Motor neuron (in vitro differentiated cells): ENCODE measurements at regions not wholly inside any gene's neighbourhood (a gene's known extent, or its start where the extent isn't known, plus 50 kb on each side); places are given as distances from the start of the nearest gene placed in this dataset.

Experiments used
- ATAC-seq, 8 experiments: fragments of 200-7000 bp; cut with Tn5 transposase; replicated peaks in 6 of 8; 2 replicates each; pipeline ENCODE4 v1.8.0; 2021; ENCODE audit warnings: mild to moderate bottlenecking in 8 of 8, moderate library complexity in 8 of 8
- H3K27ac ChIP-seq, 2 donors: fragments of 250-450 bp; sonication (Bioruptor Pico); 2 replicates each; pipeline ENCODE4 v1.9.0; 2021; ENCODE audit warnings: antibody characterized with exemption in 2 of 2, mild to moderate bottlenecking in 2 of 2, moderate library complexity in 1 of 2
- H3K4me1 ChIP-seq, 2 donors: fragments of 250-450 bp; sonication (Bioruptor Pico); replicated peaks in 1 of 2; 2 replicates each; pipeline ENCODE4 v1.6.1; 2021; ENCODE audit warnings: antibody characterized with exemption in 2 of 2, mild to moderate bottlenecking in 2 of 2, moderate library complexity in 1 of 2
- H3K4me3 ChIP-seq, 5 donors: fragments of 250-450 bp; sonication (Bioruptor Pico); 2 replicates each; pipeline ENCODE4 v1.9.0; 2021; ENCODE audit warnings: antibody characterized with exemption in 5 of 5, mild to moderate bottlenecking in 5 of 5, moderate library complexity in 4 of 5
- WGBS, 10 experiments: fragments of 450-650 bp; shearing (Covaris generic); methylation state at CpG; one replicate each; pipeline ENCODE4 v1.0.0; 2022; 5-methylcytosine and 5-hydroxymethylcytosine counted together
- in situ Hi-C, 9 experiments: fragments of 400-800 bp; cut with MboI; loops; one replicate each; pipeline ENCODE4 v1.15.0; 2021; ENCODE audit warnings: low sequenced_read_pairs in 9 of 9, low pct_unique_long_range_greater_than_20kb in 2 of 9; ENCODE audit not compliant: unreplicated experiment in 9 of 9

- Histone ChIP-seq H3K4me3 (no peak overlapping the region), H3K27ac (no peak overlapping the region), H3K4me1 (no peaks in the 10 kb centered on the region)
- ATAC-seq = peak in 1 of 8 experiments; percentile 66
- in situ Hi-C loops = no loop called here
- WGBS, 10 experiments = 0 to 95% (median 9%) methylated on average over 1 to 6 of the region's 7 CpGs; no CpG with 5 or more reads in 3 of the 10 experiments
Measured at GRCh38 chr10:128337860-128338378, 211.7 kb upstream of the MKI67 start.

DNA sequence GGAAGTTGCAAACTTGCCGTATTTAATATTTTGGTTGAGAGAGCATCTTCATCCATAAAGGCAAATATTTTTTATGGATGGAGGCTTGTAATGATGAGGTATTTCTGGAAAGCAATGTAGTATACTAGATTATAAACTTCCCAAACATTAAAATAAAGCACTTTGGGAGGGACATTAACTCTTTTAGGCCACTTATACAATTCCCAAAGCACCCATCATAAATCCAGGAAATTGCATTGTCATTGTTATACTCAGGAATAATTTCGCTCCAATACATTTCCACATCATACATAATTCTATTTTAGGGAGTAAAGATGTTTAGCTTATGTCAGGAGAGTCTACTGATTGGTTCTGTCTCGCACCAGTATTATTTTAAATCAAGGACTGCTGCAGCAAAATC, 212.7 kb upstream of the MKI67 start:
- H3K4me3 ChIP-seq = no peak overlapping the region
- H3K27ac ChIP-seq = no peak overlapping the region
- H3K4me1 ChIP-seq = no peaks in the 10 kb centered on the region
- no peak for ATAC-seq
- WGBS, 10 experiments = 0 to 92% (median 55%) methylated on average over 1 to 3 of the region's 3 CpGs; no CpG with 5 or more reads in 1 of the 10 experiments
- in situ Hi-C loops = no loop called here

GRCh38 chr10:128339753-128340152, 213.5 kb upstream of the MKI67 start:
- in situ Hi-C loops = no loop called here
- ATAC-seq = peak in 1 of 8 experiments; percentile 51
- 10 to 100% (median 77%) methylated on average over 1 to 4 of the region's 4 CpGs; no CpG with 5 or more reads in 2 of the 10 experiments for WGBS, 10 experiments
- no peak overlapping the region for H3K27ac ChIP-seq
- no peak overlapping the region for H3K4me3 ChIP-seq
- no peaks in the 10 kb centered on the region for H3K4me1 ChIP-seq

- 0 to 100% (median 85%) methylated on average over 3 to 4 of the region's 4 CpGs; no CpG with 5 or more reads in 1 of the 10 experiments for WGBS, 10 experiments
- in situ Hi-C loops = no loop called here
Measured at GRCh38 chr10:128345353-128345752, 219.1 kb upstream of the MKI67 start.

DNA sequence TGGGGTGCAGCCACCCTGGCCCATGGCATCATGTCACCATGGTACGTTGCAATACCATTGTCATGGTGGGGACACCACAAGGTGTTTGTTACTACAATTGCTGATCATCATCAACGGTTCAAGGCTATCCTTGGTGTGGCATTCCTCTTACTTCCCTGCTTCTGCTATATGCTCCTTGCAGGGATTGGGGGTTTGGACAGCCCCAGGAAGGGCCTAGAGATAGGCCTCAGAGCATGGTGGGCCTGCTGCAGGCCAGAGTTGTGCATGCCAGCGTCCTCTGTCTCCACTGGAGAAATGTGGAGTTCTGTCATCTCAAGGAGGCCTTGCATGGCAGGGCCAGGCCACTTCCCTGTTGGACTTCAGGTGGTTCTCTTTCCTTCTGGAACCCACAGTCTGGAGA, 234.6 kb upstream of the MKI67 start:
- Histone ChIP-seq H3K4me1 (peaks cover under 1 to 8% of the 10 kb centered on the region in 2 donors), H3K4me3 (no peak overlapping the region), H3K27ac (no peak overlapping the region)
- no peak for ATAC-seq
- WGBS, 10 experiments = 0 to 100% (median 55%) methylated on average over 1 to 3 of the region's 3 CpGs; no CpG with 5 or more reads in 2 of the 10 experiments
- in situ Hi-C loops = no loop called here

More at GRCh38 chr10:128345353-128345752, 219.1 kb upstream of the MKI67 start:
- peak in 3 of 8 experiments; percentile 36 to 99 (median 94) for ATAC-seq
- no peaks in the 10 kb centered on the region for H3K4me1 ChIP-seq
- no peak overlapping the region for H3K27ac ChIP-seq
- H3K4me3 ChIP-seq = no peak overlapping the region

- WGBS, 10 experiments = 10 to 86% (median 40%) methylated on average over 1 to 7 of the region's 7 CpGs; no CpG with 5 or more reads in 3 of the 10 experiments
- in situ Hi-C loops = no loop called here
- ATAC-seq = no peak
Measured at GRCh38 chr10:128361487-128361886, 235.3 kb upstream of the MKI67 start.

DNA sequence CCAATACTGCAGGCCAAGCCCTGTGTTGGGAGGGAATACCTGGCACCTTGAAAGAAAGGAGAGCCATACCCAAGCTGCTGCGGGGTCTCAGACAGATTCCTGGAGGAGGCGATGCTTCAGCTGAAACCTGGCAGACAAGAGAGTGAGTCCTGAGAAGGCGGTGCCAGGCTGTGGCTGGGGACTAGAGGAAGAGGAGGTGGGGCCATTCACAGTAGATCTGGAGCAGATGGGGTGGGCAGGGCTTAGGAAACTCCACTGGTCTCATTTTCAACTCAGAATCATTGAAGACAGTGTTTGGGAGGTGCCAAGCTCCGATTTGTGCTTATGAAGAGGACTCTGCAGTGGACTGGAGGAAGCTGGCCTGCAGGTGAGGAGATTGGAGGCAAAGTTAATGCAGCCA, 236.3 kb upstream of the MKI67 start:
- H3K4me3 ChIP-seq = no peak overlapping the region
- in situ Hi-C loops = no loop called here
- no peak overlapping the region for H3K27ac ChIP-seq
- H3K4me1 ChIP-seq = peaks cover 10 to 20% of the 10 kb centered on the region in 2 donors
- 0 to 74% (median 61%) methylated on average over 1 to 4 of the region's 4 CpGs; no CpG with 5 or more reads in 5 of the 10 experiments for WGBS, 10 experiments
- ATAC-seq = no peak

More at GRCh38 chr10:128361487-128361886, 235.3 kb upstream of the MKI67 start:
- Histone ChIP-seq H3K4me3 (no peak overlapping the region), H3K4me1 (peaks cover 3 to 15% of the 10 kb centered on the region in 2 donors), H3K27ac (no peak overlapping the region)

DNA sequence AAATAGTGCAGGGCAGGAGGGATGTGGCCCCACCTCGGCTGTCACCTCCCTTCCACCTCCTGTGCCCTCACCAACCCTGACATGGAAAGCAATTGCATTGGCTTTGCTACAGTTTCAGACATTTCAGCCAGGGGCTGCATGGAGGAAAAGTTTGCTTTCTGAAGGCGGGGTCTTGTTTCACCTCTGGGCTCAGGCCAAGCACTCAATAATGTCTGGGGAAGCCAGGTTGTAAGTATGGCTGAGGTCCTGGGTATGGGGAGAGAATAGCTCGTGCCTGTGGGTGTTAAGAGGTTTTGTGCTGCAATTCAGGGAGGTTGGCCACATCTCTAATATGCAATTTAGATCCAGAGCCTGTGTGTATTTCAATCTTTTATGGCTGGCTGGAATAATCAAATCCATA, 238.4 kb upstream of the MKI67 start:
- no peak overlapping the region for H3K27ac ChIP-seq
- no peak overlapping the region for H3K4me3 ChIP-seq
- in situ Hi-C loops = no loop called here
- peaks cover 10 to 20% of the 10 kb centered on the region in 2 donors for H3K4me1 ChIP-seq
- no peak for ATAC-seq
- 0 to 73% (median 17%) methylated on average over 1 to 2 of the region's 3 CpGs; no CpG with 5 or more reads in 4 of the 10 experiments for WGBS, 10 experiments

GRCh38 chr10:128365156-128365725, 239.0 kb upstream of the MKI67 start:
- no peak overlapping the region for H3K4me3 ChIP-seq
- peaks cover 10 to 20% of the 10 kb centered on the region in 2 donors for H3K4me1 ChIP-seq
- peak in 3 of 8 experiments; percentile 24 to 73 (median 50) for ATAC-seq
- in situ Hi-C loops = no loop called here
- WGBS, 10 experiments = 10 to 100% (median 77%) methylated on average over 1 to 15 of the region's 17 CpGs; no CpG with 5 or more reads in 1 of the 10 experiments
- H3K27ac ChIP-seq = no peak overlapping the region

DNA sequence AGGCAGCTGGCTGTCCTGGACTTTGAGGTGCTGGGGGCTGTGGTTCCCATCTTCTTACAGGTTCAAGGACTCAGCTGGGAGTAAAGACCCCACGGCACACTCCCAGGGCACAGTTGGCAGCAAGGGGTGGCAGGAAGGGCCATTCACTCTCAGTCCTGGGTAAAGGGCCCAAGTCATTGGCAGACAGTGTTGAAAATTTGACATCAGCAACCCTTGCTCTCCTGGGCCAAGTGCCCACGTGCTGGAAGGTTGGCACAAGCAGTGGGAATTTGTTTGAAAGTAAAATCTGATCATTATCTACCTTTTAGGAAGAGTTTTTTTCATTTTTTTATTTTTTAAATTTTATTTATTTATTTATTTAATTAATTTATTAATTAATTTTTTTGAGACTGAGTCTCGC, 241.6 kb upstream of the MKI67 start:
- in situ Hi-C loops = no loop called here
- Histone ChIP-seq H3K27ac (no peak overlapping the region), H3K4me1 (peaks cover 10 to 20% of the 10 kb centered on the region in 2 donors), H3K4me3 (no peak overlapping the region)
- ATAC-seq = no peak
- 5 to 88% (median 68%) methylated on average over 1 to 3 of the region's 3 CpGs for WGBS, 10 experiments

GRCh38 chr10:128369101-128369650, 243.0 kb upstream of the MKI67 start:
- ATAC-seq = no peak
- WGBS, 10 experiments = 20 to 93% (median 73%) methylated on average over 1 to 9 of the region's 12 CpGs; no CpG with 5 or more reads in 2 of the 10 experiments
- no peak overlapping the region for H3K27ac ChIP-seq
- in situ Hi-C loops = no loop called here
- no peak overlapping the region for H3K4me3 ChIP-seq
- peaks cover 10 to 20% of the 10 kb centered on the region in 2 donors for H3K4me1 ChIP-seq

DNA sequence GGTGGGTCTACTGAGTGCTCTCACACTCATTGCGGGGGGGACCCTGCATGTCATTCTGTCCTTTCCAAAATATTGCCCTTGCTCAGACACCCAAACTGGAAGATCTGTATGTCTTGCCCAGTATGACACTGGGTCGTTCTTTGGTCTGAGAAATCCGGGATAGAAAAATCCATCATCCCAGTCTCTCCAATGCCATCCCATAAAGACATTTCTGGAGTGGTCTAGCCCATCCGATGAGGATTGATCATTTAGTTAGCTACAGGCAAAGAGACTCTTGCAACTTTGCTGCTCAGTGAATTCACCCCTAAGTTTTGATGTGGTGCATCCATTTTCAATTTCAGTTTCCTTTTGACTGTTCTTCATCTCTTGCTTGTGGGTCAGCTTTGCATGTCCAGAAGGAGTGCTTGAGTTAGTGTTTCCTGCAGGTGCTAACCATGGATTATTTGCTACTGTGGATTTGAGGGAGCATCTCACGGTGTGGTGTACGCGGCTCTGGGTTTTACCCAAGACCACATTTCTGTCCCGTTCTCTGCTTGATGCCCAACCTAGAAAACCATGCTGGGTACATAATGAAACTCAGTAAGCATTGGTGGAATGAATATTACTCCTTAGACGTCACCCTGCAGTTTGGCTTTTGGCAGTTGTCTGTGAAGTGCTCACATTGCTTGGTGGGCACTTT, 247.0 kb upstream of the MKI67 start:
- Histone ChIP-seq H3K27ac (no peak overlapping the region), H3K4me3 (no peak overlapping the region), H3K4me1 (no peaks in the 10 kb centered on the region)
- 0 to 95% (median 61%) methylated on average over 1 to 6 of the region's 9 CpGs; no CpG with 5 or more reads in 3 of the 10 experiments for WGBS, 10 experiments
- in situ Hi-C loops = no loop called here
- ATAC-seq = no peak

GRCh38 chr10:128373831-128374230, 247.6 kb upstream of the MKI67 start:
- no peaks in the 10 kb centered on the region for H3K4me1 ChIP-seq
- no peak overlapping the region for H3K27ac ChIP-seq
- in situ Hi-C loops = no loop called here
- WGBS, 10 experiments = 0 to 100% (median 80%) methylated on average over 1 to 5 of the region's 7 CpGs; no CpG with 5 or more reads in 2 of the 10 experiments
- ATAC-seq = no peak
- no peak overlapping the region for H3K4me3 ChIP-seq
